Stimulated activated naive CD8-positive, alpha-beta T cell treated with anti-CD3 and anti-CD28 coated beads, Interleukin-15, Interleukin-2, amounts not matched to agents 100 ng/mL and 50 ng/mL, for 24 hours (primary cell): ENCODE measurements at regions not wholly inside any gene's neighbourhood (a gene's known extent, or its start where the extent isn't known, plus 50 kb on each side); places are given as distances from the start of the nearest gene placed in this dataset.
"Not testable (repeated sequence)": the region's sequence is repeated elsewhere in the genome, so short reads cannot be mapped to it uniquely, and the experiment has no call there.

Experiments used
- H3K27ac Mint-ChIP-seq: one replicate; pipeline ENCODE4 v1.8.0; 2021; ENCODE audit warnings: mild to moderate bottlenecking, mixed read lengths
- H3K27me3 Mint-ChIP-seq: one replicate; pipeline ENCODE4 v1.8.0; 2021; ENCODE audit warnings: mixed read lengths
- H3K36me3 Mint-ChIP-seq: one replicate; pipeline ENCODE4 v1.8.0; 2021; ENCODE audit warnings: low read depth, mixed read lengths
- H3K4me1 Mint-ChIP-seq: one replicate; pipeline ENCODE4 v1.8.0; 2021; ENCODE audit warnings: low read depth, mixed read lengths
- H3K4me3 Mint-ChIP-seq: one replicate; pipeline ENCODE4 v1.8.0; 2021; ENCODE audit warnings: mild to moderate bottlenecking, mixed read lengths
- H3K9me3 Mint-ChIP-seq: one replicate; pipeline ENCODE4 v1.8.0; 2021; ENCODE audit warnings: mixed read lengths

DNA sequence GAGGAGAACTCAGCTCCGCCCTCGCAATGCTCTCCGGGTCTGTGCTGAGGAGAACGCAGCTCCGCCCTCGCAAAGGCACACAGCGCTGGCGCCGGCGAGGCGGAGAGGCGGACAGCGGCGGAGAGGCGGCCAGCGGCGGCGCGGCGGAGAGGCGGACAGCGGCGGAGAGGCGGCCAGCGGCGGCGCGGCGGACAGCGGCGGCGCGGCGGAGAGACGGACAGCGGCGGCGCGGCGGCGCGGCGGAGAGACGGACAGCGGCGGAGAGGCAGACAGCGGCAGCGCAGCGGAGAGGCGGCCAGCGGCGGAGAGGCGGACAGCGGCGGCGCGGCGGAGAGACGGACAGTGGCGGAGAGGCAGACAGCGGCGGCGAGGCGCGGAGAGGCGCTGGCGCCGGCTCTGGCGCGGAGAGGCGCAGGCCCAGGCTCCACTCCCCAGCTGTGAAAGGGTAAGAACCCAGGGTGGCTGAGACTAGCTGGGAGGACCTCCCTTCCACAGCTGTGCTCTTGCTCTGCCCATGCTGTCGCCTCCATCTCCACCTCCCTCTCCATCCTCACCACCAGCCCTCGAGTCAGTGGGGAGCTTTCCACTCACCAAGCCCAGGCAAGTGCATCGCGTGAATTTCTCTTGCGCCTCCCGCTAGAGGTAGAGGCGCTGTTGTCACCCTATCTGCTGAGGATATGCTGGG lies 2879.9 kb downstream of the RPIA start:
- not testable (repeated sequence) for H3K36me3 Mint-ChIP-seq, H3K4me3 Mint-ChIP-seq, H3K27ac Mint-ChIP-seq, H3K27me3 Mint-ChIP-seq, H3K9me3 Mint-ChIP-seq, H3K4me1 Mint-ChIP-seq

DNA sequence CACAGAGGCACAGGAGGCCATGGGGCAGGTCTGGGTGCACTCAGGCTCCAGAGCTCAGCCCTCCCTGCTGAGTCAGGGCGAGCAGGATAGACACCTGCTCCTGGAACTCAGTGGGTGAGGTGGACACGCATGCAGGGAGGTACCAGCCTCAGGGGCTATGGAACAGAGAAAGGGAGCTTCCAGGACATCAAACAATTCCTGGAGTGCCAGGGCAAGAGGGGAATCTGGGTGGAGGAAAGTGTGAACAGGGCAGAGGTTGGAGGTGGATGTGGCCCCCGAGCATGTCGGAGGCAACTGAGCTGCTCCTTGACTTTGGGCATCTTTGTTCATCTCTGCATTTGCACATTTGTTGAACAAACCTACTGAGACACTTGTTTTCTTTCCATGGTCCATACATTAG lies 2881.5 kb downstream of the RPIA start:
- H3K4me1 Mint-ChIP-seq, H3K27me3 Mint-ChIP-seq, H3K9me3 Mint-ChIP-seq, H3K36me3 Mint-ChIP-seq, H3K27ac Mint-ChIP-seq, H3K4me3 Mint-ChIP-seq: not testable (repeated sequence)

DNA sequence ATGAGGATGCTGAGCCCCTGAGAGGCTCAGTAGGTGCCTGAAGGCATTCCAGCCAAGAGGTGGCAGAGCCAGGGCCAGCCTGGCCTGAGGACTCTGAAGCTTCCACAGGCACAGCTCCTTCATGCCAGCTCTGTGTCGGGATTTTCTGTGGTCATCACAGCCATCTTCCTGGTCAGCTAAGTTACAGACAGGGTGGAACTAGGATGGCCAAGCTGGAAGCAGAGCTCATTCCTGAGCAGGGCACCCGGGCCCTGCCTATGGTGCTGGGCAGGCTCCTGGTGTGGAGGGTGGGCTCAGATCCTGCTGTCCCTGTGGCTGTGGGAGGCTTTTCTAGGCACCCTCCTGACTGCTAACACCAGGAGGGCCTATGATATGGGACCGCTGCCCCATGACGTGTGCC lies 2882.3 kb downstream of the RPIA start:
- not testable (repeated sequence) for H3K36me3 Mint-ChIP-seq, H3K9me3 Mint-ChIP-seq, H3K4me1 Mint-ChIP-seq, H3K4me3 Mint-ChIP-seq, H3K27ac Mint-ChIP-seq, H3K27me3 Mint-ChIP-seq

DNA sequence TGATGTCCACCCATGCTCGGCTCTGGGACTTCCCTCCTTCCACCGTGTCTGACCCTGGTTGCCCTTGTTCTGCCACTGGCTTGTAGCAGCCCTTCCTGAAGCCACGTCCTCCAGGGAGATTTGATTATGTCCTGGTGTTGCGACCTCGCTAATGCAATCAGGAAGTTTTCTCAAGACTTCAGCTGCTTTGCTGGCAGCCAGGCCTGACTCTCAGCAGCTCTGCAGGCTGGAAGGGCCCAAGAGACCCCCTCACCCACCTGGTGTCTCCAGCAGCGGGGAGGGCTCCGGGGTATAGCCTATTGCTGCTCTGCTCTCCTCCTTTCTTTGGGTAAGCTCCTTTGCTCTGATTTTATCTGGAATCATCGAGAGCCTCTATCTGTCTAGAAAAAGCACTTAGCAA lies 2882.8 kb downstream of the RPIA start:
- H3K36me3 Mint-ChIP-seq, H3K9me3 Mint-ChIP-seq, H3K27ac Mint-ChIP-seq, H3K4me3 Mint-ChIP-seq, H3K27me3 Mint-ChIP-seq, H3K4me1 Mint-ChIP-seq: not testable (repeated sequence)

DNA sequence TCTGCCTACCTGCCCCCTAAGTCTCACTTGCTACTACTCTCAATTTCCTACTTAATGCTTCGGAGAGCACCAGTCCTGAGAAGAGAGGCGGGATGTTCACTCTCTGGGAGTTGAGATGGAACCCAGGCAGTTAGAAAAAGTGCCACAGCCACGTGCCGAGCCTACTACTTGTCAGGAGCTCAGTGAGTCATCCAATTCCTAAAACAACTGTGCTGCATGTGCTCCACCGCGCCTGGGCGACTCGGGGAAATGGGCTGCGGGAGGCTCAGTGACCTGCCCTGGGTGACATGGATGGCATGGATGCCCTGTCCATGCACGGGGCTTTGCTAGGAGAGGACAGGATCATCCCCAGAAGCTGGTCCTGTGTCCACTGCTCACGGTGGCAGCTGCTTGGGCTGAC lies 2884.2 kb downstream of the RPIA start:
- H3K9me3 Mint-ChIP-seq, H3K27me3 Mint-ChIP-seq, H3K4me3 Mint-ChIP-seq, H3K4me1 Mint-ChIP-seq, H3K27ac Mint-ChIP-seq, H3K36me3 Mint-ChIP-seq: not testable (repeated sequence)

DNA sequence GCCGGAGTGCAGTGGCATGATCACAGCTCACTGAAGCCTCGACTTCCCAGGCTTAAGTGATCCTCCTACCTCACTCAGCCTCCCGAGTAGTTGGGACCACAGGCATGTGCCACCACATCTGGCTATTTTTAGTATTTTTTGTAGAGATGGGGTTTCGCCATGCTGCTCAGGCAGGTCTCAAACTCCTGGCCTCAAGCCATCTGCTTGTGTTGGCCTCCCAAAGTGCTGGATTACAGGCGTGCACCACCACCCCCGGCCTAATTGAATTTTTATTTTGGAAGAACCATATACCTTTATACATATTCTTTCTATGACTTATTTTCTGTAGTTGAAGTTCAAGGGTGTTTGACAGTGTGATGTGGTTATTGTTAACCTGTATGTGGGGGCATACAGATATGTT lies 2885.9 kb downstream of the RPIA start:
- not testable (repeated sequence) for H3K4me1 Mint-ChIP-seq, H3K4me3 Mint-ChIP-seq, H3K9me3 Mint-ChIP-seq, H3K27ac Mint-ChIP-seq, H3K36me3 Mint-ChIP-seq, H3K27me3 Mint-ChIP-seq

DNA sequence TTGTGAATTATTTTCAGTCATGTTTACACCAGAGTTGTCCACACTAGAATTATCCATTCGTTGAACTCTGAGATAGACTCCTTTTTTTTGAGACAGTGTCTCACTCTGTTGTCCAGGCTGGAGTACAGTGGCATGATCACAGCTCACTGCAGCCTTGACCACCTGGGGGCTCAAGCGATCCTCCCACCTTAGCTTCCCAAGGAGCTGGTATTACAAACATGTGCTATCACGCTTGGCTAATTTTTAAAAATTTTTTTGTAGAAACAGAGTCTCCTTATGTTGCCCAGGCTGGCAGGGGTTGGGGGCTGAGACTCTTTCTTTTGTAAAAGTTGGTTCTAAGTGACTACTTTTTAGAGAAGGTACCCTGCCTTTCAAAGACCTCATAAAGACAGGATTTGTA lies 2887.2 kb downstream of the RPIA start:
- not testable (repeated sequence) for H3K36me3 Mint-ChIP-seq, H3K9me3 Mint-ChIP-seq, H3K27me3 Mint-ChIP-seq, H3K4me1 Mint-ChIP-seq, H3K4me3 Mint-ChIP-seq, H3K27ac Mint-ChIP-seq

DNA sequence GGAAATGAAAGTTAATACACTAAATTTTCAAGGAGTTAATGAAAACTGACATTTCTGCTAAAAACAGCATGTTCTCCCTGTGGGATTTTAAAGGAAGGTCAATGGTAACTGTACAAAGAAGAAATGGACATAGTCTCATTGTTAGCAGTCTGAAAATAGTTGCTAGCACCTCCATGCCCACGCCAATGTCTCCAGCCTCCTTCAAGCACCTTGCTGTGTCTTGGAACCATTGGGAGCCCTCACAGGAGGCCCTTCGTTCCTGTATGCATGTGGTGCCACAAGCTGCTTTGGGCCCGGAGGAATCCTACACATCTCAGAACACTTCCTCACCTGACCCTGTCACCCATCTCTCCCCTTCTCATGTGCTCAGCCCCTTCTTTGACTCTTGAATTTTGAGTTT lies 2888.1 kb downstream of the RPIA start:
- not testable (repeated sequence) for H3K9me3 Mint-ChIP-seq, H3K4me3 Mint-ChIP-seq, H3K4me1 Mint-ChIP-seq, H3K36me3 Mint-ChIP-seq, H3K27ac Mint-ChIP-seq, H3K27me3 Mint-ChIP-seq

DNA sequence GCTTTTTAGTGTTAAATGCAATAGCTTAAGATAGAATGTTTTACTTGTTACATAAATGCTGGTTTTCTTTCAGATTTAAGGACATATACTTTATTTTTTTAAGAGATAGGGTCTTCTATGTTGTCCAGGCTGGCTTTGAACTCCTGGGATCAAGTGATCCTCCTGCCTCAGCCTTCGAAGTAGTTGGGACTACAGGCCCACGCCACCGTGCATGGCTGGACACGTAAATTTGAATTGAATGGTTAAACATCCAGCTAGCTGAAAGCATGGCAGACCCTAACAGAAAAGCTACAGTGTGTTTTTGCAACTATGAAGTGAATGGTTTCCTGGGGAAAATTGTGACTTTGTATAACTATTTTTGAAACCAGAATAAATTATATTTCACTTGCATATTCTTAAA lies 2888.6 kb downstream of the RPIA start:
- H3K27ac Mint-ChIP-seq, H3K9me3 Mint-ChIP-seq, H3K4me1 Mint-ChIP-seq, H3K27me3 Mint-ChIP-seq, H3K4me3 Mint-ChIP-seq, H3K36me3 Mint-ChIP-seq: not testable (repeated sequence)

DNA sequence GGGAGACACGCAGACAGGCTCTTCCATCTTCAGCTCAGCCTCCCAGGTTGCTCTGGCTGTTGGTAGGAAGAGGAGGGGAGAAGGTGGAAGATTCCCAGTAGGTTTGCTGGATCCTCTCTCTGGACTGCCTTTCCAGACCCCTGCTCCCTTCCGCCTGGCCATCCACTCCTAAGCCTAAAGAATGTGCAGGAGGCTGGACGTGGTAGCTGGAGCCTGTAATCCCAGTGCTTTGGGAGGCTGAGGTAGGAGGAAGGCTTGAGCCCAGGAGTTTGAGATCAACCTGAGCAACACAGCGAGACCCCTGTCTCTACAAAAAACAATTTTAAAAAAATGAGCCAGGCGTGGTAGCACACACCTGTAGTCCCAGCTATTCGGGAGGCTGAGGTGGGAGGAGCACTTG lies 2895.6 kb downstream of the RPIA start:
- H3K36me3 Mint-ChIP-seq, H3K27ac Mint-ChIP-seq, H3K4me1 Mint-ChIP-seq, H3K4me3 Mint-ChIP-seq: not testable (repeated sequence)
- Mint-ChIP-seq H3K27me3 (peaks cover 13% of the 10 kb centered on the region), H3K9me3 (peaks cover 12% of the 10 kb centered on the region)

DNA sequence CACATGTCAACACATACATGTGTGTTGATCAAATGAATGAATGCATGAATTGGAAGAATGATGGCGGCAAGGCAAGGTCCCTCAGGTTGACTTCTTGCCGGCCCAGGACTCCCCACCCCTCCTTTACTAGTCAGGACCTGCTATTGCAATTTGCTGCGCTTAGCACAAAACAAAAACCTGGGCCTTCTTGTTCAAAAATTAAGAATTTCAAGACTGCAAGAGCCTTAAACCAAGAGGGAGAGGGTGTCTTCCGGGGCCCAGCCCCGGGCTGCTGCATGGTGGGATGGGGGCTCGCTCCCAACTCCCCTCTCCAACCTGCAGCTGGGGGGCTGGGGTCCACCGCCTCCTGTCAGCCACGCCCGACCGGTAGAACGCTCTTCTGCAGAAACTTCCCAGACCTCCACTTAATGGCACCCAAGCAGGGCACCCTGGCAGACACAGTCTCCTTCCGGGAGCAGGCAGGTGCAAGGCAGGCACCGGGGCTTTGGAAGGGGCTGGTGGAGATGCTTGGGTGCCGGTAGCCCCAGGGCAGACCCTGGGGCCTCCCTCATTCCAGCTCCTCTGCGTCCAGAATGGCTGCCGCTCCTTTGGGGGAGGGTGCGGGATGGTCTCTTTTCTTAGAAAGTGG lies 2896.5 kb downstream of the RPIA start:
- H3K27me3 Mint-ChIP-seq, result peaks cover 15% of the 10 kb centered on the region
- H3K27ac Mint-ChIP-seq, H3K9me3 Mint-ChIP-seq, H3K4me3 Mint-ChIP-seq, H3K36me3 Mint-ChIP-seq, H3K4me1 Mint-ChIP-seq: not testable (repeated sequence)

DNA sequence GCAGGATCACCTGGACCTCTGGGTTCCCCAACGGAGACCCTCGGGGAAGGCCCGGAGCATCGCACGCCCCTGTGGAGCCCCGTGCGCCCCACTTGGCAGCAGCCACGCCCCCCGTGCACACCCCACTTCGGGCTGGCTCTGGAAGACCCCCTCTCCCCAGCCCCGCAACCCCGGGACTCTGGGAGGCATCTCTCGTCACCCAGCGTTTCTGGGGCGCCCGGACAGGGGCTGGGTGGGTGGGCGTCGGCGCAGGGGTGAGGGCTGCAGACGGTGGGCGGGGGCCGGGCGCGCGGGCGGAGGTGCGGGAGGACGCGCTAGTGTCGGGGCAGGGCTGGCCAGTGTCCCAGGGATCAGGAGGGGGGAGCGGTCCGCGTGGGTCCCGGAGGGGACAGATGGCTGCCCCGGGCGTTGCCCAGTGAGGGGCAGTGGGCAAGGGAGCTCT lies 2897.3 kb downstream of the RPIA start:
- not testable (repeated sequence) for H3K9me3 Mint-ChIP-seq, H3K27ac Mint-ChIP-seq

DNA sequence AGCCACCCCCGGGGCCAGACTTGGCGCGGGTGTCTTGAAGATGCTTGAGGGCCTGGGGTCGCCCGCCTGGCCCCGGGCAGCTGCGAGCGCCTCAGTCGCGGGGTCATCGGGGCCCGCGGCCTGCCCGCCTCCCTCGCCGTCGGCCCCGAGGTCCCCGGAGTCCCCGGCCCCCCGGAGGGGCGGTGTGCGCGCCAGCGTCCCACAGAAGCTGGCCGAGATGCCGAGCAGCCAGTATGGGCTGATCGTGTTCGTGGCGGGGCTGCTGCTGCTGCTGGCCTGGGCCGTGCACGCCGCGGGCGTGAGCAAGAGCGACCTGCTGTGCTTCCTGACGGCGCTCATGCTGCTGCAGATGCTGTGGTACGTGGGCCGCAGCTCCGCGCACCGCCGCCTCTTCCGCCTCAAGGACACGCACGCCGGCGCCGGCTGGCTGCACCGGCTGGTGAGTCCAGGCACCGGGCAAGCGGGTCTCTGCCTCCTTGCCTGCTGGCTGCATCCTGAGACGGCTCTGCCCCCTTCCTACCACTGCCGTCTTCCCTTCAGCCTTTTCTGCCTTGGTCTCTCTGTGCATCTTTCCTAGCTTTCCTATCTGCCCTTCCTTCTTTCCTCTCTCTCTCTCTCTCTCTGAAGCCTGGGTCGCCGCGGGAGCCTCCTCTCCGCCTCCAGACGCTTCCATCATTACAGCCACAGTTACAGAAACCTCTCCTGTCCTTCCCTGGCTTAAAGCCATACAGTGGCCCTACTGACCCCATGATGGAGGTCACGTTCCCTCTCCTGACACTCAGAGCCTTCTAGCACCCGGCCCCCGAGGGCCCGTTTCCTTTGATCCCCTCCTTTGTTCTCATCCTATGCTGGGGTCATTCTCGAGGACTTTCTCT lies 2898.2 kb downstream of the RPIA start:
- not testable (repeated sequence) for H3K36me3 Mint-ChIP-seq, H3K4me3 Mint-ChIP-seq, H3K4me1 Mint-ChIP-seq, H3K27ac Mint-ChIP-seq, H3K9me3 Mint-ChIP-seq
- peaks cover 11% of the 10 kb centered on the region for H3K27me3 Mint-ChIP-seq

More for the DNA sequence above, 2897.3 kb downstream of the RPIA start:
- not testable (repeated sequence) for H3K4me3 Mint-ChIP-seq, H3K36me3 Mint-ChIP-seq, H3K4me1 Mint-ChIP-seq
- peaks cover 15% of the 10 kb centered on the region for H3K27me3 Mint-ChIP-seq

DNA sequence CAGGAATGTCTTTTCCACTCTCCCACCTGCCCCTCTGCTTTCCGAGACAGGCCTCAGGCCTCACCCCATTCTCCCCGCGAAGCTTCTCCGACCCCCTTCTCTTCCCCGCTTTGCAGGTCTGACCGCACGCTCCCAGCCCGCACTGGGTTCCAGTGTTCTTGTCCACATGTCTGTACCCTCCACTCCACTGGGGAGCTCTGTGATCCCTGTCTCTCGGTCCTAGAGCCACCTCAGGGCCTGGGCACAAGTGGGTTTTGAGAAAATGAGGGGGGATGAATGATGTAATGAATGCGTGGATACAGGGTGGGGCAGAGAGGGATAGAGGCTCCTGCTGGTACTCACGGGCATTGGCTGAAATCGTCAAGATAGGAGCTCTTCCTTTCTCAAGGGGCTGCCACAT lies 2898.9 kb downstream of the RPIA start:
- H3K9me3 Mint-ChIP-seq, H3K27ac Mint-ChIP-seq, H3K4me3 Mint-ChIP-seq: not testable (repeated sequence)

DNA sequence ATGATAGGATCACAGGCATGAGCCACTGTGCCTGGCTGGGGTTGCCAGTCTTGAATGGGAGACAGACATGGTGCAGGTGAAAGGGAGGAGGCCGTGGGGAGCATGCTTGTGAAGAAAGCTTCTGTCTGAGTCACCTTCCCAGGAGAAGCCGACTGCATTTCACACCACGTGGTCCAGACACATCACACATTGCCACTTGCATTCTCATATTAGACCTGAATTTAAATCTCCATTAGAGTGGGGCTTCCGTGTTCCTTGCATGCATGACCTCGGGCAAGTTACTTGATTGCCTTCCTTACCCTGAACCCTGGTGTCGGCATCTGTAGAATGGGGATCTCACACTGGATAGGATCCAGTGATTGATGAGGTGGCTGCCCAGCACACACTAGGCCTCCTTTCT lies 2899.6 kb downstream of the RPIA start:
- H3K27me3 Mint-ChIP-seq, result peaks cover 11% of the 10 kb centered on the region
- not testable (repeated sequence) for H3K9me3 Mint-ChIP-seq

More for the DNA sequence above, 2898.9 kb downstream of the RPIA start:
- not testable (repeated sequence) for H3K36me3 Mint-ChIP-seq, H3K4me1 Mint-ChIP-seq
- H3K27me3 Mint-ChIP-seq, result peaks cover 11% of the 10 kb centered on the region

DNA sequence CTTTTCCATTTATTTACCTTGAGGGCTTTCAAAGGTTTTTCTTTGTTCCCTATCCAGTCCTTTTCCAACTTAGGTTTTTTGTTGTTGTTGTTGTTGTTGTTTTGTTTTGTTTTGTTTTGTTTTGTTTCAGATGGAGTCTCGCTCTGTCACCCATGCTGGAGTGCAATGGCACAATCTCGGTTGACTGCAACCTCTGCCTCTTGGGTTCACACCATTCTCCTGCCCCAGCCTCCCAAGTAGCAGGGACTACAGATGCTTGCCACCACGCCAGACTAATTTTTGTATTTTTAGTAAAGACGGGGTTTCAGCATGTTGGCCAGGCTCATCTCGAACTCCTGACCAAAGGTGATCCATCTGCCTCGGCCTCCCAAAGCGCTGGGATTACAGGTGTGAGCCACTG lies 2906.0 kb downstream of the RPIA start:
- H3K9me3 Mint-ChIP-seq, H3K4me3 Mint-ChIP-seq, H3K27me3 Mint-ChIP-seq, H3K27ac Mint-ChIP-seq, H3K36me3 Mint-ChIP-seq, H3K4me1 Mint-ChIP-seq: not testable (repeated sequence)

More for the DNA sequence above, 2899.6 kb downstream of the RPIA start:
- not testable (repeated sequence) for H3K27ac Mint-ChIP-seq, H3K4me3 Mint-ChIP-seq, H3K4me1 Mint-ChIP-seq, H3K36me3 Mint-ChIP-seq
